HFF-Myc (cell line): ENCODE measurements at regions not wholly inside any gene's neighbourhood (a gene's known extent, or its start where the extent isn't known, plus 50 kb on each side); places are given as distances from the start of the nearest gene placed in this dataset.

Source experiments
- DNase-seq: peaks from one replicate; pipeline ENCODE4 v3.0.0-alpha.2; 2011; ENCODE audit warnings: low read depth; ENCODE audit errors: extremely low read depth
- H3K4me3 ChIP-seq: replicated peaks from 2 replicates; pipeline ENCODE4 v1.5.1; 2011; ENCODE audit warnings: low read depth, mild to moderate bottlenecking, control low read depth, low read length
- CTCF ChIP-seq: IDR thresholded peaks from 2 replicates; pipeline ENCODE4 v1.5.1; 2012; ENCODE audit warnings: mild to moderate bottlenecking, low read depth, low read length, control low read depth; ENCODE audit errors: missing control alignments

DNA sequence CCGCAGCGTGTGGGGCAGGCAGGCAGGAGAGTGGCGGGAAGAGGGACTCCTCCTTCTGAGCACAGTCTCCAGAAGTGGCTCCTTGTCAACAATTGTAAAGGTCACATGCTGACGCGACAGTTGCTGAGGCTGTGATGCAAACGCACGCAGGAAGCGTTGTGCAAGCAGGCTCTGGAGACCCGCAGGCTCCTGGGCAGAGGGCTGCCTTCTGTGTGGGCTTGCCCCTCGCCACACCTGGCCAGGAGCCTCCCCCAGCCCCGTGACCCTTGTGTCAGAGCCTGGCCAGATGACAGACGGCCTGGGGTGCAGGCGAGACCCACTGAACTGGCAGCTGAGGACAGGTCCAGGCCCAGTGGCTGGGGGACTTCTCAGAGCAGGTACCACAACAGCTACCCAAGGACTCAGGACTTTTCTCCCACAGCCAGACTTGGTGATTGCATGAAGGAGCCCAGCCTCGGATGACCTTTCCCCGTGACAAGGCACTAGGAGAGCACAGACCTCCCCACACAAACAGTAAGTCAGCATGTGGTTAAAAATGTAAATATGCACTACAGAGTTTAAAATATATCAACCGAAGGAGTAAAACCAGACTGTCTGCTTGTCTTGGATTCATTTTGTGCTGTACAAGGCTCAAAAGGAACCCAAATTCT lies 222.1 kb upstream of the RREB1 start:
- no peak overlapping the region for H3K4me3 ChIP-seq
- TF ChIP-seq CTCF, result no peak
- no peak for DNase-seq

GRCh38 chr6:6886171-6886885 lies 221.4 kb upstream of the RREB1 start:
- no peak for DNase-seq
- H3K4me3 ChIP-seq, result no peak overlapping the region
- no peak for TF ChIP-seq CTCF

DNA sequence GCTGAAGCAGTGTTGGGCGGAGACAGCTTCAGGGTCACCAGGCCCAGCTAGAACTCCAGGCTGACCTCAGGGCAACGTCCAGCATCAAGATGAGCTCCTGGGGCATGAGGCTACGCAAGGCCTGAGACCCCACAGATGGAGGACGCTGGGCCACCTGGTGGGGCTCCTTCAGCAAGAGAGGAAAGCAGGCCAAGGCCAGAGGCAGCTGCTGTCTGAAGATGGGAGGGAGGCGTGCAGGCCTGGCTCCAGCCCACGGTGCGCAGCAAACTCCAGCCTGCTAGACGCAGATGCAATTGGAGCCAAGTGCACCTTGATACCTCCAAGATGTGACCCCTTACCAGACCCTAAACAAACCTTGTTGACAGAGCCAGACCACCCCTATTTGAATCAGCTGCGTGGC lies 220.9 kb upstream of the RREB1 start:
- no peak for TF ChIP-seq CTCF
- DNase-seq, result no peak
- H3K4me3 ChIP-seq, result no peak overlapping the region

GRCh38 chr6:6889601-6890000 lies 218.2 kb upstream of the RREB1 start:
- no peak for DNase-seq
- TF ChIP-seq CTCF, result no peak
- no peak overlapping the region for H3K4me3 ChIP-seq

DNA sequence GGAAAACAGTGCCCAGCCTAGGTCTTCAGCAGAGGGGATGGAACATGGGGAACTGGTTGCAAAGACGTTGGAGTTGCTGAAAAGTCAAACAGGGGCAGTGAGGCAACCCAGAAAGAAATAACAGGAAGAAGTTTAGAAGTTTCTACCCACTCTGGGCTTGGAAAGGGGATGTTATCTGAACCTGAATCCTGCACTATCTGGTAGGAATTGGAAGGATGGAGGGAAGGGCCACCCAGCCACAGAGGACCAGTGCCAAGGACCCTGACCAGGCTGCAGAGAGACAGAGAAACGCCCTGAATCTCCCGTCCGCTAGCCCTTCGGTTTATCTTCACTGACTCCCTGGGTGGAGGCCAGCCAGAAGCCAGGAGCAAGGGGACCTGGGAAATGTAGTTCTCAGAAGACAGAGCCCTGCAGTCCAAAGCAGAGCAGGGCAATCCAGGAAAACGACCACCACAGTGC lies 217.3 kb upstream of the RREB1 start:
- no peak for TF ChIP-seq CTCF
- DNase-seq, result no peak
- H3K4me3 ChIP-seq, result no peak overlapping the region

- no peak for DNase-seq
- no peak for TF ChIP-seq CTCF
- H3K4me3 ChIP-seq, result no peak overlapping the region
Observed at GRCh38 chr6:6891125-6891721, 216.5 kb upstream of the RREB1 start.
